Fibroblast of gingiva (primary cell): ENCODE measurements at regions not wholly inside any gene's neighbourhood (a gene's known extent, or its start where the extent isn't known, plus 50 kb on each side); places are given as distances from the start of the nearest gene placed in this dataset.

Experiments used
- DNase-seq: peaks from one replicate; pipeline ENCODE4 v3.0.0-alpha.2; 2011; ENCODE audit warnings: low read depth

DNA sequence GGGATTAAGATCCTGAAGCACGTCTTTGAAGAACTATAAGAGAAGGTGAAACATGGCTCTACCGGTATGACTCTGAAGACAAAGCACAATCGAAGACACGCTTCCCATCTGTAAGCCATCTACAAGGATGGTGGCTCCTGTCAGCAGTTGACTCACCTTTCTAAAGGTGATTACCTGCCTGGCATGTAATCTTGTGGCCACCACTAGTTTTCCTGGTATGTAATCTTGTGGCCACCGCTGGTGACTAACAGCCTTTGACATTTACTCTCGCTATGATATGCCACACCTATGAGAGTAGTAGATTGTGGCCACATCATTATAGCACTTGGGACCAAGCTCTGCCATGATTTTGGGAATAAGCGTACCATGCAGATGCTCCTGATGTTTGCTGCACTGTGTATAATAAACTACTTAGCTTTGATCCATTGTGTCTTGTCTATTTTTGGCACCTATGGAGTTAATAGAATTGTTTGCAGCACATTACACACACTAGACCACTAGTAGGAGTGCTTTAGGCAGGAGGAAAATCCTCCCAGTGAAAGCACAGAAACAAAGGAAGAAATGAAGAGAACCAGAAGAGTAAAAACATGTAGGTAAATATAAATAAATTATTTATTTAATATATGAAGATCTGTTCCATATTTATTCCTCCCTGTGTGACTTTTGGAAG is 59.8 kb downstream of the VAX1 start:
- no peak for DNase-seq

DNA sequence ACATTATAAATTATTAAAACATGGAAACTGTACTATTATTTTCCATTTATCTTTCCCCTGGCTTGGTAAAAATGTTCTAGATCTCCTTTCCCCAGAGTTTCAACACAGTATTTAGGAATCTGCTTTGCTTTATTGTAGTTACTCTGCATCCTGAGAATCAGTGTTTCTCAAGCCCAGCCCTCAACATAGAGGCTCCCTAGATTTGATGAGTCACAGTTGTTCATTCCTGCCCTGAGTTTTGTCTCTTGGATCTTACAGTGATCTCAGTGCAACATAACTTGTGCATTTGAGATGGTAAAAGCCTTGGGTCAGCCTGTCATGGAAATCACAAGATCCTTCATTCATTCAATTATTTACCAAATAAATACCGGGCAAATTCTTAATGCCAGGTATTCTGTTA is 63.0 kb downstream of the VAX1 start:
- no peak for DNase-seq

DNA sequence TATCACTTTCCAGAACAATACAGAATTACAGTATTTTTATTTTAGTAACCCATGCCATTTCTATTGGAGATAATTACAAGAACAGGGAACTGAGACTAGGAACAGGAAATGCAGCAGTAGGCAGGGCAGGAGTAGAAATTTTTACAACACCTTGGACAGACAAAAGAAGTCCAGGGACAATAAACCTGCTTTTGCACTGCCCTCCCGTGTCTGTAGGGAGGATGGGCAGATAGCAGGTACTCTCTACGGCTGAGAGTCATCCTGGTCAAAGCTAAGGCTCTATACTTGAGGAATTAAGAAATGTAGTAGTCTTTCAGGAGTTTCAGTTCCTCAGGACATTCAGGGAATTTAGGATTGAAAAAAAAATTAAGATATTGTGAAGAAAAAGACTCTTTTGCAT is 63.4 kb downstream of the VAX1 start:
- no peak for DNase-seq

DNA sequence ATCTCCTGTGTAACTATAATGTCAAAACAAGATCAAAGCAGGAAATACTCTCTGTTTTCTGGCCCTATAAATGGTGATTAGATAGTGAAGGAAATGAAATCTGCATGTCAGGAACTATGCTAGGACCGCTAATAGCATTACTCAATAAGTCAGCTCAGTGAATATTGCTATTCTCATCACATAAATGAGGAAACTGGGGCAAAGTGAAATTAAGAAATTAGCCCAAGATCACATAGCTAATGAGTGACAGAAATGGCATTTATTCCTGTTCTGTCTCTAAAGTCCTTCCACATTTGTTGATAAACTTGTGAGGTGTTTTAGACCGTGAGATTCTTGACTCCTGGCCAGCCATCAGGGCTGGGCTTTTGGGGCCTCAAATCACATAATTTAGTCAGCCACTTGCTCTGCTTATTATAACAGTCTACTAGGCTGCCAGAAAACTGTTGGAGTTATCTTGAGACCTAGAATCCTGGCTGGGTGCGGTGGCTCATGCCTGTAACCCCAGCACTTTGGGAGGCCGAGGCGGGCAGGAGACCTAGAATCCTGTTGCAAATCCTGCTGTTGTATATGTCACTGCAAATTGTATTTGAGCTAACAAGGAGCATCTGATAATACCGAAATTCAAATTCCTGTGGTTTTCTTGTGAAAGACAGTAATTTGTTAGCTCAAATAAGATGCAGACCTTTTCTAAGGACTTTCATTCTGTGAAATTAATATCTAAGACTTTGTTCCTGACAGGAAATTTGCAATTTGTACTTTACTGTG is 66.5 kb upstream of the SHTN1 start:
- DNase-seq, result peak; percentile 7
